GM12891 (cell line): ENCODE measurements at regions not wholly inside any gene's neighbourhood (a gene's known extent, or its start where the extent isn't known, plus 50 kb on each side); places are given as distances from the start of the nearest gene placed in this dataset.

Source experiments
- POLR2A ChIP-seq: IDR thresholded peaks from 2 replicates; pipeline ENCODE4 v1.6.1; 2011; ENCODE audit warnings: low read depth, low read length, control low read depth
- POLR2AphosphoS5 ChIP-seq: IDR thresholded peaks from 2 replicates; pipeline ENCODE4 v1.6.1; 2011; ENCODE audit warnings: low read depth, low read length, control low read depth

GRCh38 chr4:181478656-181479055, 764.5 kb upstream of the TENM3 start:
- TF ChIP-seq POLR2A, result no peak
- no peak for TF ChIP-seq POLR2AphosphoS5
